T-helper 17 cell (primary cell): ENCODE measurements at regions not wholly inside any gene's neighbourhood (a gene's known extent, or its start where the extent isn't known, plus 50 kb on each side); places are given as distances from the start of the nearest gene placed in this dataset.

Experiments used
- ATAC-seq: fragments of 150-1000 bp; cut with Tn5 transposase; 2 replicates; pipeline ENCODE4 v1.10.0; 2021; ENCODE audit warnings: mild to moderate bottlenecking, moderate library complexity
- DNase-seq, 3 donors: peaks; one replicate each; pipeline versions ENCODE4 v3.0.0 to v3.0.0-alpha.2; 2020 to 2021
- H3K9me3 ChIP-seq: one replicate; pipeline ENCODE4 v1.7.0; 2013; ENCODE audit warnings: low read length, mild to moderate bottlenecking; ENCODE audit not compliant: control insufficient read depth, poor library complexity, severe bottlenecking
- H3K27ac Mint-ChIP-seq: one replicate; pipeline ENCODE4 v1.8.0; 2022; ENCODE audit warnings: mild to moderate bottlenecking, moderate library complexity, mixed read lengths
- H3K27me3 Mint-ChIP-seq: one replicate; pipeline ENCODE4 v1.8.0; 2022; ENCODE audit warnings: mixed read lengths
- H3K36me3 Mint-ChIP-seq: one replicate; pipeline ENCODE4 v1.8.0; 2022; ENCODE audit warnings: low read depth, mixed read lengths
- H3K4me1 Mint-ChIP-seq: one replicate; pipeline ENCODE4 v1.8.0; 2022; ENCODE audit warnings: mild to moderate bottlenecking, mixed read lengths
- H3K4me3 Mint-ChIP-seq: one replicate; pipeline ENCODE4 v1.8.0; 2022; ENCODE audit warnings: mild to moderate bottlenecking, moderate library complexity, mixed read lengths

DNA sequence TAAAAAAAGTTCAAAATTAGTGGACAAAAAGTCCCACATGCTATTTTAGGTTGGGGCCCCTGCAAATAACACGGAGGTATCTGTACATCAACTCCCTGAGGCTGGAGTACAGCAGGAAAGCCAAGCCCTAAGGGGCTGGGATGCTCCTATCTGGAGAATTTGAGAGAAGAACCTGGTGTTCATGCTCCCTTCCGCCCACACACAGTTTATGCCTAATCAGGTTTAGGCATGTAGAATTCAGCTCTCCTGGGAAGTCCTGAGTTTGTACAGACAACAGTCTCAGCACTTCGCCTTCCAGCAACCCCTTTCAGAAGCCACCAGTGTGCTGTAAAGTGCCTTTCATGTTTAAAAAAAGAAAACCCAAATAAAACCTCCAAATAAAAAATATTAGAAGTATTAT lies 237.3 kb upstream of the GRIP1 start:
- Mint-ChIP-seq H3K27ac (no peak overlapping the region), H3K4me1 (peaks cover 2% of the 10 kb centered on the region), H3K36me3 (no peaks in the 10 kb centered on the region), H3K4me3 (no peak overlapping the region), H3K27me3 (peaks cover 14% of the 10 kb centered on the region)
- ATAC-seq (no peak), DNase-seq (no peak)
- H3K9me3 ChIP-seq: no peaks in the 10 kb centered on the region

DNA sequence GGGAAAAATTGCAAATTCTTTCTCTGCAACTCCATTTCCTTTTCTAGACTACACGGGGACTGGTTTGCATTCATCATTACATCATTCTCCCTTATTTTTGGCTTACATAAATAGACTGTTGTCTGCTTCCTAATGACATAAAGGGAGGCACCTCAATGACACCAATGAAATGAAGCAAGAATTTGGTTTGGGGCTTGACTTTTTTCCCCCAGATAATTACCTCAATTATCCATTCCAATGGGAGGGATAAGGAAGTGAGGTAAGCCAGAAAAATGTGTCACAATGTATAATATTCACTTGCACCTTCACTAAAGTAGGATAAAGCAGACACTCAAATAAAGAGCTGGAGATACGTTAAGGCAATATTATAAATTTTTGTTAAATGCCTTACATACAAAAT lies 240.6 kb upstream of the GRIP1 start:
- ATAC-seq: no peak
- DNase-seq: no peak
- H3K9me3 ChIP-seq: no peaks in the 10 kb centered on the region
- Mint-ChIP-seq H3K27ac (no peak overlapping the region), H3K4me3 (no peak overlapping the region), H3K4me1 (peaks cover 6% of the 10 kb centered on the region), H3K27me3 (peaks cover 19% of the 10 kb centered on the region), H3K36me3 (no peaks in the 10 kb centered on the region)

DNA sequence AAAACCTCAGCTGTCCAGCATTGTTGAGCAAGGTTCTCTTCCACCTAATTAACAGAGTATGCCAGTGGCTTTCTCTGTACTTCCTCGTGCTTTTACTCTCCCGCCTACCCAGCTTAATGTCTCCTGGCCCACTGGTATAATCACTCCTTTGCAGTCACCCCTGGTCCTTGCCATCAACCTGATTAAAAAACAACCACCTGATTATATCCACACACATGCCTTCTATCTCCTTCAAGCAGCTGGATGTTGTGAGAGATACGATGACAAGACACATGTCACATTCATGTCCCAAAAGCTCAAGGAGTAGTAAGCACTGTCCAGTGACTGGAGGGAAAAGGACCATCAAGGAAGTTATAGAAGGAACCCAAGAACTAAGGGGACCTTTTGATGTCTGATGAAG lies 241.3 kb upstream of the GRIP1 start:
- Mint-ChIP-seq H3K4me1 (peaks cover 9% of the 10 kb centered on the region), H3K36me3 (peaks cover 2% of the 10 kb centered on the region), H3K27me3 (peaks cover 11% of the 10 kb centered on the region), H3K27ac (no peak overlapping the region), H3K4me3 (no peak overlapping the region)
- no peaks in the 10 kb centered on the region for H3K9me3 ChIP-seq
- DNase-seq (no peak), ATAC-seq (no peak)

DNA sequence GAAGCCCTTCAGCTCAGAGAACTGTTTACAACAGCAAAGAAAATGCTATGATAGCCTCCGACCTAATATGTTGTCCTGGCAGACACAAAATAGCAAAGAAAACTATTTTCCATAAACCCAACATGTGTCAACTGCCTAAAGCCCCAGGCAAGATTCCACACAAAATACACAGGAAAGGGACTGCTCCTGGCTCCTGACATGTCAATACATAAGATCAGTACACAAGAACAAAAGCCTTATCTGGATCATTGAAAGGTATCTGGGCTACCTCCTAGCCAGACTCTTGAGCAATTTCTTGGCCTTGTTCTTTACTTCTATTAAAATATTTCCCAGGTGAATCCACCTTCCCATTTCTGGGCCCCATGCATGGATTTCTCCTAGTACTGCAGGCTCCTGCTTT lies 242.3 kb upstream of the GRIP1 start:
- Mint-ChIP-seq H3K36me3 (peaks cover 2% of the 10 kb centered on the region), H3K27ac (no peak overlapping the region), H3K4me1 (peaks cover 10% of the 10 kb centered on the region), H3K4me3 (no peak overlapping the region), H3K27me3 (peaks cover 7% of the 10 kb centered on the region)
- no peak for DNase-seq
- ATAC-seq: no peak
- no peaks in the 10 kb centered on the region for H3K9me3 ChIP-seq

DNA sequence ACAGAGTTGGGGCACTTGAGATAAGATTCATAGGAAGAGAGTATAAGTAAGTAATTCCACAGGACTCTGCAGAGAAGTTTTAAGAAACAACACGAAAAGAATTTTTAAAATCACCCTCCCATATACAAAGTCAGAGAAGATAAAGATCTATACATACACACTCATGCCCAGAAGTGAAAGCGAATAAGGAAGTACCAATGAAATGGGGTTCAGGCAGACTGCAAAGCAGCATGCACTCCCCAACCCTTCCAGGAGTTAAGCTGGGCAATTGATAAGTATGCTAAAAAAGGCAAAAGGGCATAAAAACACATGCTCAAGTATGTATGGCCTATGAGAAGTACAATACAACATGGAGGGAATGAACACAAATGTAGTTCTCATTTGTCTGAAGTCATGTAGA lies 246.2 kb upstream of the GRIP1 start:
- Mint-ChIP-seq H3K4me1 (peaks cover 13% of the 10 kb centered on the region), H3K27ac (no peak overlapping the region), H3K4me3 (no peak overlapping the region), H3K36me3 (peaks cover 2% of the 10 kb centered on the region), H3K27me3 (peaks cover 7% of the 10 kb centered on the region)
- DNase-seq (no peak), ATAC-seq (no peak)
- H3K9me3 ChIP-seq: no peaks in the 10 kb centered on the region

DNA sequence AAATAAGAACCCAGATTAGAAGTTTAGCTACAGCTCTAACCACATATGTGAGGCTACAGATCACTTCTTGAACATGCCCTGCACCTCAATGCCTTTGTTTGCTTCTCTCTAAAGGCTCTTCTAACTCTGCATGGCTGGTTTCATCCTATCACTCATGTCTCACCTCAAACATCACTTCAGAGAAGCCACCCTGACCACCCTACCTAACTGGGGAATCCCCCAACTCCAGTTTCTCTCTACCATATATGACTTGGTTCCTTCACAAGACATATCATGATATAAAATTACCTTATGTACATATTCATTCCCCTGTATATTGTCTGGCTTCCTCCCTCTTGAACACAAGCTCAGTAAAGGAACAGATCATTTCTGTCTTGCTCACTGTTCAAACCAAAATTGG lies 250.2 kb upstream of the GRIP1 start:
- ATAC-seq: peak; percentile 95
- H3K4me1 Mint-ChIP-seq: peaks cover 7% of the 10 kb centered on the region
- no peak for DNase-seq
- peaks cover 2% of the 10 kb centered on the region for H3K36me3 Mint-ChIP-seq
- no peaks in the 10 kb centered on the region for H3K27me3 Mint-ChIP-seq
- no peak overlapping the region for H3K27ac Mint-ChIP-seq
- no peaks in the 10 kb centered on the region for H3K9me3 ChIP-seq
- no peak overlapping the region for H3K4me3 Mint-ChIP-seq

DNA sequence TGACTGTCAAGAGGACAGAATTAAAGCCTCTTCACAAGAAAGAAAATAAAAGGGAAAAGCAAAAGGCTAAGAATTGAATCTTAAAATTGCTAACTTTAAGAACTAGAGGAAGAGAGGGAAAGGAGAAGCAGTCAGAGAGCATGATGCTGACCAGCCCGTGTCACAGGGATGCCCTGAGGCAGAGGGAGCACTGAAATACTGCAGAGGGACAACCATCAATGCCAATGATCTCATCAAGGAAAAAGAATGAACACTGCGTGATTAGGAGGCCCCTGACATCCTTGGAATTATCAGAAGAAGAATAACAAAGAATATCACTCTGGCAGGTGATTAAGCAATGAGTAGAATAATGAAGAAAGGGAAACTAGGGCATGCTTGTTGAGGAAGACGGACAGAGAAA lies 252.2 kb upstream of the GRIP1 start:
- no peak overlapping the region for H3K4me3 Mint-ChIP-seq
- no peaks in the 10 kb centered on the region for H3K9me3 ChIP-seq
- no peaks in the 10 kb centered on the region for H3K27me3 Mint-ChIP-seq
- no peak for DNase-seq
- ATAC-seq: no peak
- no peak overlapping the region for H3K27ac Mint-ChIP-seq
- no peaks in the 10 kb centered on the region for H3K36me3 Mint-ChIP-seq
- peaks cover 3% of the 10 kb centered on the region for H3K4me1 Mint-ChIP-seq

DNA sequence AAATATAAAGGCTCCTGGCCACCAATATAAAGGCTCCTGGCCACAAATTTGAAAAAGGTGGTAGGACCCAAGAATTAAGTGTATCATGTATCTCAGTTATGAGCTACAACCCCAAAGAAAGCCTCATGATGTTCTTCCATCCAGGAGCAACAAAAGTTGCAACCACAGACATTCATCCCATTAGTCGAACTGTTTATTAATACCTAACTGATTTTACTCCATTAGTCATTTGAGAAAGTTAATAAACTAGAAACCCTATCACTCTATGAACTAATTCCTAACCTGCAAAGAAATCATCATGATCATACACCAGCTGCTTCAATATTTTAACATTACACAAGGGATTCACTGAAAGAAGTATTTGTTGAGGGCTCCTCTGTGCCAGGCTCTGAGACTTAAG lies 253.2 kb upstream of the GRIP1 start:
- ATAC-seq (no peak), DNase-seq (no peak)
- Mint-ChIP-seq H3K27me3 (no peaks in the 10 kb centered on the region), H3K4me1 (peaks cover 3% of the 10 kb centered on the region), H3K27ac (no peak overlapping the region), H3K4me3 (no peak overlapping the region), H3K36me3 (no peaks in the 10 kb centered on the region)
- H3K9me3 ChIP-seq: no peaks in the 10 kb centered on the region

DNA sequence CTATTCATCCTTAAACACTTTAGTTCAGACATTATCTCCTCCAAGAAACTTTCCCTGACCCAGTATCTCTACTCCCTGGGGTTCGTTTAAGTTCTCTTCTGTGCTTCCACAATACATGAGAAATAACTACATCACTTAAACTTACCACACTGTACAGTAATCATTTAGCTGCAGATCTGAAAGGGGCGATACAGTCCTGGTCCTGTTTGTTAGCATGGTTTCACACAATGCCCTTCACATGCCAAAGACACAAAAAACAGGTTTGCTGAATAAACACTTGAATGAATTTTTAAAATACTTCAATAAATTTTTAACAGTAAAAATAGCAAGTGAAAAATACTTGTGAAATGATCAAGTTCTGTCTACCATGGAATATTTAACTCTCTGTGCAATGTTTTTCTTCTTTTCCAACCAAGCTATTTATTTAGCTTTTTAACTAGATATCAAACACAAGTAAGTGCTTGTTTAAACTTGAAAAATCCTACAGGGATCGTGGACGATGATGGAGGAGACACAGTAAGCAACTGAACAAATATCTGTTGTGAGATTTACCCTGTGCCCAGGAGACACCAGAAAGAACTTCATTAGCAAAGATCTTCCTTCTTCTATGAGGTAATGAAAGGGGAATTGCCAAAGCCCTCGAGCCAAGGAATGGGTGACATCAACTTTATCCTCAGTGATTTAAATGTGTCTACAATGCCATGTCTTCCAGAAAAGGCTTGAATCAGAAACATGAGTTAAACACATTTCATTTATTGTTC lies 255.6 kb upstream of the GRIP1 start:
- Mint-ChIP-seq H3K4me1 (no peaks in the 10 kb centered on the region), H3K36me3 (no peaks in the 10 kb centered on the region), H3K27me3 (no peaks in the 10 kb centered on the region), H3K4me3 (no peak overlapping the region), H3K27ac (no peak overlapping the region)
- no peaks in the 10 kb centered on the region for H3K9me3 ChIP-seq
- DNase-seq (no peak), ATAC-seq (no peak)

DNA sequence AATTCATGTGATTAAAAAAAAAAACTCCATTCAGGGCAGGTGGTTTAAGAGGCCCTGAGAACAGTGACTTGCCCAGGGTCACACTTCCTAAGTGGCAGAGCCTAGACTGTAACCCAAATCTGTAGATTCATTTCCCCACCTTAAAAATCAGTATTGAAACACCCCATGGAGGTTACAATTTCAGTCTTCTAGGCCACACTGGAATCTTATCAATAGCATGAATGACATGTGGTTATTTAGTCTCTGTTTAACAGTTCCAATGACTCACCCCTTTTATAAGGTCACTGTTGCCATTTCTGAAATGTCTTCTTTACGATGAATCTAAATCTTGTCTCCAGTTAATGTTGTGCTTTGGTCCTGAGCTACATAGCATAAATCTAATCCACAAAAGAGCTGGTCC lies 262.3 kb upstream of the GRIP1 start:
- H3K9me3 ChIP-seq: no peaks in the 10 kb centered on the region
- no peak for DNase-seq
- no peak overlapping the region for H3K27ac Mint-ChIP-seq
- H3K27me3 Mint-ChIP-seq: peaks cover 16% of the 10 kb centered on the region
- H3K36me3 Mint-ChIP-seq: no peaks in the 10 kb centered on the region
- H3K4me1 Mint-ChIP-seq: no peaks in the 10 kb centered on the region
- no peak for ATAC-seq
- H3K4me3 Mint-ChIP-seq: no peak overlapping the region

DNA sequence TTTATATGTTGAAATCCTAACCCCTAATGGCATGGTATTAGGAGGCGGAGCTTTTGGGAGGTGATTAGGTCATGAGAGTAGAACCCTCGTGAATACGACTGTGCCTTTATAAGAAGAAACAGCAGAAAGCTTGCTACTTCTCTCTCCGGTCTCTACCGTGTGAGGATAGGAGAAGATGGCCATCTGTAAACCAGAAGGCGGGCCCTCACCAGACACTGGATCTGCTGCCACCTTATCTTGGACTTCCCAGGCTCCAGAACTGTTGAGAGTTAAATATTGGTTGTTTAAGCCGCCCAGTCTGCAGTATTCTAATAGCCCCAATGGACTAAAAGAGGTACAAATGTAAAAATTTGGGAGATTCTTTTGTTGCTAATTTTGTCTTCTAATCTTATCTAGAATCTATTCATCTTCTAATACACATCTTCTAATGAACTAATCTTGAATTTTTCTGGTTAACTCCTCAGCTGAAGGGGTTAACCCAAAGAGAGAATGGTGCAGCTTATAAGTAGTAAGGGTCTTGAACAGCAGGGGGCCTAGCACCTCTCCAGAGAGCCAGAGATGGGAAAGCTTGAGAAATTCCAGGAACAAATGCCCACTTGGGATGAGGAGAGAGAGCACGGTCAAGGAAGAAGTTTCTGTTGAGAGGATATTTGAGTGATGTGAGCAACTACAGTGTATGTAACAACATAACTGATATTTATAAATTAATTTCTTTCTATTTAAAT lies 264.0 kb upstream of the GRIP1 start:
- ATAC-seq: no peak
- DNase-seq: no peak
- Mint-ChIP-seq H3K27ac (no peak overlapping the region), H3K4me1 (peaks cover 8% of the 10 kb centered on the region), H3K4me3 (no peak overlapping the region), H3K36me3 (no peaks in the 10 kb centered on the region), H3K27me3 (peaks cover 16% of the 10 kb centered on the region)
- no peaks in the 10 kb centered on the region for H3K9me3 ChIP-seq

DNA sequence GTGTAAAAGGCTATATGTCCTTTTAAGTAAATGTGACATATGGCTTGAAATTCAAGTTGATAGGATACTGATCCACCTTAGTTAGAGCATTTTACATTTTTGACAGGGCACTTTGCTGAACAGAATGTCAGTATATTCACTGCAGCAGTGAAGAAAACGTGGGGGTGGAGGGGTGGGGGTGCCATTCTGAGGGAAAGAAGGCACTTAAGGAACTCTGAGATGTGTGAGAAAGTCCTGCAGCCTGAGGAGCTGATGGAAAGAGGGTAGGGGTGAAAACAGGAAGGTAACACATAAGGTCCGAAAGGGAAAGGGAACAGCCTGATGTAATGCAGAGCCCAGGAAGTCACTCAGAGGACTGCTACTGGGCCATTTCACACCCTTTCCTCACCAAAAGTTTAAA lies 265.5 kb upstream of the GRIP1 start:
- Mint-ChIP-seq H3K4me1 (peaks cover 8% of the 10 kb centered on the region), H3K4me3 (no peak overlapping the region), H3K27me3 (peaks cover 16% of the 10 kb centered on the region), H3K36me3 (no peaks in the 10 kb centered on the region), H3K27ac (no peak overlapping the region)
- no peaks in the 10 kb centered on the region for H3K9me3 ChIP-seq
- DNase-seq (no peak), ATAC-seq (no peak)

DNA sequence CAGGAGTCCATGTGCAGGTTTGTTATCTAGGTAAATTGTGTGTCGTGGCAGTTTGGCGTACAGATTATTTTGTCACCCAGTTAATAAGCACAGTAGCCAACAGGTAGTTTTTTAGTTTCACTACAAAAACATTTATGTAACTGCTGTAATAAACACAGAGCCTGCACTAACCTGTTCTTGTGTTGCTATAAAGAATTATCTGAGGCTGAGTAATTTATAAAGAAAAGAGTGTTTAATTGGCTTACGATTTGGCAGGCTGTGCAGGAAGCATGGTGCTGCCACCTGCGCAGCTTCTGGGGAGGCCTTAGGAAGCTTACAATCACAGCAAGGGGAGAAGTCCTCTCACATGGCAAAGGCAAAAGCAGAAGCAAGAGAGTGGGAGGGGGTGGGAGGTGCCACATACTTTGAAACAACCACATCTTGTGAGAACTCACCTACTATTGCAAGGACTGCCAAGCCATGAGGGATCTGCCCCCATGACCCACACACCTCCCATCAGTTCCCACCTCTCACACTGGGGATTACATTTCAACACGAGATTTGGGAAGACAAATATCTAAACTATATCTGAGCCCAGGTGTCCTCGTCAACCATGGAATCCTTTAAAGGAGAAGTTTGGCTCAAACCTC lies 266.4 kb upstream of the GRIP1 start:
- H3K4me3 Mint-ChIP-seq: no peak overlapping the region
- ATAC-seq (no peak), DNase-seq (no peak)
- H3K27me3 Mint-ChIP-seq: peaks cover 16% of the 10 kb centered on the region
- H3K9me3 ChIP-seq: no peaks in the 10 kb centered on the region
- H3K27ac Mint-ChIP-seq: no peak overlapping the region
- H3K4me1 Mint-ChIP-seq: peaks cover 8% of the 10 kb centered on the region
- H3K36me3 Mint-ChIP-seq: no peaks in the 10 kb centered on the region
